Neutrophil (primary cell): ENCODE measurements at regions not wholly inside any gene's neighbourhood (a gene's known extent, or its start where the extent isn't known, plus 50 kb on each side); places are given as distances from the start of the nearest gene placed in this dataset.

Experiments used
- H3K27ac ChIP-seq: fragments of 200-600 bp; sonication (generic); 2 replicates; pipeline ENCODE4 v1.5.1; 2016; ENCODE audit warnings: mild to moderate bottlenecking, moderate library complexity
- H3K27me3 ChIP-seq: fragments of 200-600 bp; sonication (generic); 2 replicates; pipeline ENCODE4 v1.6.0; 2016; ENCODE audit warnings: mild to moderate bottlenecking
- H3K36me3 ChIP-seq: fragments of 200-600 bp; sonication (generic); 2 replicates; pipeline ENCODE4 v1.5.1; 2017
- H3K4me1 ChIP-seq, 2 experiments: fragments of 200-600 bp in 1 of 2; sonication (generic) in 1 of 2; 1 replicate in 1 of 2; 2 replicates in 1 of 2; pipeline versions ENCODE4 v1.5.1 to v1.6.1; 2013 to 2016; ENCODE audit warnings: low read depth in 1 of 2, low read length in 1 of 2, mild to moderate bottlenecking in 1 of 2, moderate library complexity in 1 of 2; ENCODE audit not compliant: control insufficient read depth in 1 of 2, insufficient read depth in 1 of 2
- H3K4me3 ChIP-seq, 2 experiments: fragments of 200-600 bp in 1 of 2; sonication (generic) in 1 of 2; 1 replicate in 1 of 2; 2 replicates in 1 of 2; pipeline ENCODE4 v1.5.1; 2013 to 2016; ENCODE audit warnings: low read depth in 1 of 2, low read length in 1 of 2, mild to moderate bottlenecking in 1 of 2, moderate library complexity in 1 of 2
- H3K9me3 ChIP-seq: fragments of 200-600 bp; sonication (generic); 2 replicates; pipeline ENCODE4 v1.5.1; 2016
- TF ChIP-seq, protein P1 (sequence below): fragments of 200-600 bp; sonication (generic); IDR thresholded peaks from 2 replicates; pipeline ENCODE4 v1.5.1; 2016; ENCODE audit warnings: antibody characterized with exemption

DNA sequence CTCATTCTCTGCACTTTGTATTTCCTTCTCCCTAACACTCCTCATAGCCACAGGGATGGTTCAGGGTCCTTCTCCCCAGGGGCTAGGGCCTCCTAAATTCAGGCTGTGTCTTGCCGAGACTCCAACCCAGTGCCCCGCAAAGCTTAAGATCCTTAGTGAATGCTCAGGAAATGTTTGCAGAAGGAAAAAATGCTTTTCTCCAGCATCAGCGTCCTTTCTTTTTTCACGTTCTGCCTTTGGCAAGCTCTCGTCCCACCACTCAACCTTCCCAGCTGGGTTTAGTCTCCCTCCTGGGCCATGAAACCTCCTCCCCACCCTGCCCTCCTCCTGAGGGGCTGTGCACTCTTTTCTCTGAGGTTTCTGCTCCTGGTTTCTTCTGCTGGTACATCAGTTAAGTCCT lies 503.8 kb upstream of the B3GAT1 start:
- H3K27ac ChIP-seq = no peak overlapping the region
- H3K9me3 ChIP-seq = no peaks in the 10 kb centered on the region
- no peak overlapping the region for H3K4me3 ChIP-seq
- no peaks in the 10 kb centered on the region for H3K4me1 ChIP-seq
- no peaks in the 10 kb centered on the region for H3K27me3 ChIP-seq
- TF ChIP-seq, protein P1, sequence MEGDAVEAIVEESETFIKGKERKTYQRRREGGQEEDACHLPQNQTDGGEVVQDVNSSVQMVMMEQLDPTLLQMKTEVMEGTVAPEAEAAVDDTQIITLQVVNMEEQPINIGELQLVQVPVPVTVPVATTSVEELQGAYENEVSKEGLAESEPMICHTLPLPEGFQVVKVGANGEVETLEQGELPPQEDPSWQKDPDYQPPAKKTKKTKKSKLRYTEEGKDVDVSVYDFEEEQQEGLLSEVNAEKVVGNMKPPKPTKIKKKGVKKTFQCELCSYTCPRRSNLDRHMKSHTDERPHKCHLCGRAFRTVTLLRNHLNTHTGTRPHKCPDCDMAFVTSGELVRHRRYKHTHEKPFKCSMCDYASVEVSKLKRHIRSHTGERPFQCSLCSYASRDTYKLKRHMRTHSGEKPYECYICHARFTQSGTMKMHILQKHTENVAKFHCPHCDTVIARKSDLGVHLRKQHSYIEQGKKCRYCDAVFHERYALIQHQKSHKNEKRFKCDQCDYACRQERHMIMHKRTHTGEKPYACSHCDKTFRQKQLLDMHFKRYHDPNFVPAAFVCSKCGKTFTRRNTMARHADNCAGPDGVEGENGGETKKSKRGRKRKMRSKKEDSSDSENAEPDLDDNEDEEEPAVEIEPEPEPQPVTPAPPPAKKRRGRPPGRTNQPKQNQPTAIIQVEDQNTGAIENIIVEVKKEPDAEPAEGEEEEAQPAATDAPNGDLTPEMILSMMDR = no peak
- H3K36me3 ChIP-seq = no peaks in the 10 kb centered on the region

DNA sequence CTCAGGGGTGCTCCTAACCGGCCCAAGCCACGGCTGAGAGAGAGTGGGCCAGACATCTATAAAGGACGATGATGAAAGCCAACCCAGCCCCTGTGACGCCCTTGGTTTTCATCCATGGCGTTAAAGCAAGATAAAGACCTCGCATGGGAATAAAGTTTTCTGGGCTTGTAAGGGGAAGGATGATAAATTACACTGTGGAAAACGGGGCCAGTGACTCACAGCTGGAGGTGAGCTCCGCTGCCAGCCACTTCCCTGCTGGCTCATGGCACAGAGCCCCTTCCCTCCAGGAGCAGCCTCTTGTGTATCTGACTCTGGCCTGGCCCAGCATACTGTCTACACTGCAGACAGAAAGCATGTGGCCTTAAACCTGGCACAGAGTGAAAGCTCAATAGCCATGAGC lies 503.2 kb upstream of the B3GAT1 start:
- no peaks in the 10 kb centered on the region for H3K4me1 ChIP-seq
- H3K4me3 ChIP-seq = no peak overlapping the region
- no peak overlapping the region for H3K27ac ChIP-seq
- no peaks in the 10 kb centered on the region for H3K9me3 ChIP-seq
- no peaks in the 10 kb centered on the region for H3K27me3 ChIP-seq
- H3K36me3 ChIP-seq = no peaks in the 10 kb centered on the region
- TF ChIP-seq, protein P1 = no peak

GRCh38 chr11:134913999-134914590 lies 502.1 kb upstream of the B3GAT1 start:
- no peaks in the 10 kb centered on the region for H3K36me3 ChIP-seq
- TF ChIP-seq, protein P1 = no peak

GRCh38 chr11:134913391-134913790 lies 501.3 kb upstream of the B3GAT1 start:
- Histone ChIP-seq H3K9me3 (no peaks in the 10 kb centered on the region), H3K4me3 (no peak overlapping the region), H3K27ac (no peak overlapping the region), H3K4me1 (no peaks in the 10 kb centered on the region), H3K36me3 (no peaks in the 10 kb centered on the region), H3K27me3 (no peaks in the 10 kb centered on the region)
- TF ChIP-seq, protein P1 = no peak

More at GRCh38 chr11:134913999-134914590, 502.1 kb upstream of the B3GAT1 start:
- no peaks in the 10 kb centered on the region for H3K4me1 ChIP-seq
- no peaks in the 10 kb centered on the region for H3K9me3 ChIP-seq
- no peak overlapping the region for H3K4me3 ChIP-seq
- H3K27ac ChIP-seq = no peak overlapping the region
- no peaks in the 10 kb centered on the region for H3K27me3 ChIP-seq

- H3K27me3 ChIP-seq = no peaks in the 10 kb centered on the region
- no peak overlapping the region for H3K4me3 ChIP-seq
- TF ChIP-seq, protein P1 = no peak
- H3K4me1 ChIP-seq = no peaks in the 10 kb centered on the region
- no peaks in the 10 kb centered on the region for H3K9me3 ChIP-seq
- H3K27ac ChIP-seq = no peak overlapping the region
- H3K36me3 ChIP-seq = no peaks in the 10 kb centered on the region
Observed at GRCh38 chr11:134911514-134912180, 499.6 kb upstream of the B3GAT1 start.
